ENCODE measurements at regions not wholly inside any gene's neighbourhood (a gene's known extent, or its start where the extent isn't known, plus 50 kb on each side); places are given as distances from the start of the nearest gene placed in this dataset.

GRCh38 chr2:219728991-219729487, 101.6 kb downstream of the SLC4A3 start:
- TF ChIP-seq POLR2A (IDR thresholded peaks at IDR 0.05) (no peak), CTCF (IDR thresholded peaks at IDR 0.05) (no peak)
